ENCODE measurements at regions not wholly inside any gene's neighbourhood (a gene's known extent, or its start where the extent isn't known, plus 50 kb on each side); places are given as distances from the start of the nearest gene placed in this dataset.
"Not testable (repeated sequence)": the region's sequence is repeated elsewhere in the genome, so short reads cannot be mapped to it uniquely, and the experiment has no call there.

GRCh38 chr1:72434070-72434469, 151.7 kb upstream of the NEGR1 start (continued):
- TF ChIP-seq MYC (IDR thresholded peaks at IDR 0.05; ENCODE audit: borderline replicate concordance, low read length) (no peak), ZFP36 (IDR thresholded peaks at IDR 0.05; ENCODE audit: borderline replicate concordance, partially characterized antibody) (no peak), TP53 (CRISPR knock-in tag; IDR thresholded peaks at IDR 0.05) (no peak), EHMT2 (IDR thresholded peaks at IDR 0.05; ENCODE audit: low read depth) (no peak)

- Histone ChIP-seq H3K27ac (no peak overlapping the region), H3K9me3 (no peaks in the 10 kb centered on the region), H3K4me3 (no peak overlapping the region), H3K4me1 (no peaks in the 10 kb centered on the region), H3K4me2 (no peak overlapping the region)
- DNase-seq (ENCODE audit: low read depth in 1 of 2, low spot score in 1 of 2) = no peak
- POLR2A ChIA-PET = no interaction called here
- WGBS (ENCODE audit: missing lambda C conversion rate) = 10% methylated on average over 2 of the region's 2 CpGs
- TF ChIP-seq NFE2L2 (conservative IDR thresholded peaks at IDR 0.05; ENCODE audit: low read length) (no peak), MYC (IDR thresholded peaks at IDR 0.05; ENCODE audit: borderline replicate concordance, low read length) (no peak), FOSL2 (IDR thresholded peaks at IDR 0.05) (no peak), FOSL2 (CRISPR knock-in tag; IDR thresholded peaks at IDR 0.05) (no peak), ZSCAN20 (CRISPR knock-in tag; IDR thresholded peaks at IDR 0.05) (no peak), KDM1A (IDR thresholded peaks at IDR 0.05; ENCODE audit: low read depth) (no peak), POLR2A (IDR thresholded peaks at IDR 0.05; ENCODE audit: low read length) (no peak), EHMT2 (IDR thresholded peaks at IDR 0.05; ENCODE audit: low read depth) (no peak), FOXS1 (CRISPR knock-in tag; IDR thresholded peaks at IDR 0.05) (no peak), MAFK (IDR thresholded peaks at IDR 0.05; ENCODE audit: partially characterized antibody) (no peak), CBX8 (IDR thresholded peaks at IDR 0.05) (no peak), HES2 (IDR thresholded peaks at IDR 0.05) (no peak)
- FAIRE-seq = no peak
- ATAC-seq = no peak
- CTCF ChIA-PET = no interaction called here
Measured at GRCh38 chr1:72433591-72433990, 151.3 kb upstream of the NEGR1 start.

- Histone ChIP-seq H3K4me2 (no peak overlapping the region), H3K4me3 (no peak overlapping the region), H3K4me1 (no peaks in the 10 kb centered on the region), H3K27ac (no peak overlapping the region), H3K9me3 (no peaks in the 10 kb centered on the region)
- DNase-seq (ENCODE audit: low read depth in 1 of 2, low spot score in 1 of 2) (no peak), ATAC-seq (no peak), FAIRE-seq (no peak)
- TF ChIP-seq CEBPB (IDR thresholded peaks at IDR 0.05) = no peak
- TF ChIP-seq EHMT2 (IDR thresholded peaks at IDR 0.05; ENCODE audit: low read depth) = no peak
- no peak for TF ChIP-seq POLR2AphosphoS2 (conservative IDR thresholded peaks at IDR 0.05; ENCODE audit: low read length)
- TF ChIP-seq GATA3 (IDR thresholded peaks at IDR 0.05; ENCODE audit: borderline replicate concordance) = no peak
- ChIA-PET CTCF (no interaction called here), POLR2A (no interaction called here)
- WGBS (ENCODE audit: missing lambda C conversion rate) = 3% methylated on average over 5 of the region's 5 CpGs
Measured at GRCh38 chr1:72432645-72433267, 150.4 kb upstream of the NEGR1 start.

- Histone ChIP-seq H3K4me3 (no peak overlapping the region), H3K4me2 (no peak overlapping the region), H3K9me3 (no peaks in the 10 kb centered on the region), H3K27ac (no peak overlapping the region), H3K4me1 (no peaks in the 10 kb centered on the region)
- ChIA-PET POLR2A (no interaction called here), CTCF (no interaction called here)
- ATAC-seq (no peak), DNase-seq (ENCODE audit: low read depth in 1 of 2, low spot score in 1 of 2) (no peak), FAIRE-seq (no peak)
- 2% methylated on average over 2 of the region's 2 CpGs for whole genome bisulfite sequencing (ENCODE audit: missing lambda C conversion rate)
- TF ChIP-seq HDAC2 (IDR thresholded peaks at IDR 0.05) (no peak), EHMT2 (IDR thresholded peaks at IDR 0.05; ENCODE audit: low read depth) (no peak), ELK1 (IDR thresholded peaks at IDR 0.05; ENCODE audit: low read depth, low read length) (no peak), NPAS2 (CRISPR knock-in tag; IDR thresholded peaks at IDR 0.05; ENCODE audit: borderline replicate concordance) (no peak), EHF (CRISPR knock-in tag; IDR thresholded peaks at IDR 0.05) (no peak), HOXB5 (CRISPR knock-in tag; IDR thresholded peaks at IDR 0.05) (no peak), ZC3H11A (IDR thresholded peaks at IDR 0.05) (no peak), PHF8 (IDR thresholded peaks at IDR 0.05; ENCODE audit: borderline replicate concordance, low read depth) (no peak), RNF2 (IDR thresholded peaks at IDR 0.05; ENCODE audit: borderline replicate concordance, low read depth) (no peak), TP53 (CRISPR knock-in tag; IDR thresholded peaks at IDR 0.05) (no peak), FOXS1 (CRISPR knock-in tag; IDR thresholded peaks at IDR 0.05) (no peak), MAFK (IDR thresholded peaks at IDR 0.05; ENCODE audit: partially characterized antibody) (no peak)
Measured at GRCh38 chr1:72431810-72432209, 149.5 kb upstream of the NEGR1 start.

- CTCF ChIA-PET; POLR2A ChIA-PET; FAIRE-seq; ATAC-seq; H3K4me3 ChIP-seq; H3K4me1 ChIP-seq; H3K4me2 ChIP-seq; H3K27ac ChIP-seq; DNase-seq (ENCODE audit: low read depth in 1 of 2, low spot score in 1 of 2); H3K9me3 ChIP-seq: not testable (repeated sequence)
- WGBS (ENCODE audit: missing lambda C conversion rate) = 0% methylated on average over 1 of the region's 7 CpGs
Measured at GRCh38 chr1:72428276-72428675, 145.9 kb upstream of the NEGR1 start.
